Duodenal mucosa (tissue), 2 donors: ENCODE measurements at regions not wholly inside any gene's neighbourhood (a gene's known extent, or its start where the extent isn't known, plus 50 kb on each side); places are given as distances from the start of the nearest gene placed in this dataset.

Source experiments
- H3K27ac ChIP-seq: one replicate; pipeline ENCODE4 v1.7.0; 2013; ENCODE audit warnings: low read depth, low read length
- H3K27me3 ChIP-seq, 2 donors: one replicate each; pipeline ENCODE4 v1.7.0; 2013; ENCODE audit warnings: low read length in 2 of 2, control low read depth in 1 of 2; ENCODE audit not compliant: insufficient read depth in 2 of 2, control insufficient read depth in 1 of 2
- H3K36me3 ChIP-seq, 2 donors: one replicate each; pipeline ENCODE4 v1.7.0; 2013; ENCODE audit warnings: low read length in 2 of 2, control low read depth in 1 of 2; ENCODE audit not compliant: insufficient read depth in 2 of 2, control insufficient read depth in 1 of 2
- H3K4me1 ChIP-seq, 2 donors: one replicate each; pipeline ENCODE4 v1.7.0; 2013; ENCODE audit warnings: low read length in 2 of 2, control low read depth in 1 of 2; ENCODE audit not compliant: insufficient read depth in 2 of 2, control insufficient read depth in 1 of 2
- H3K4me3 ChIP-seq, 2 donors: one replicate each; pipeline ENCODE4 v1.7.0; 2013; ENCODE audit warnings: low read length in 2 of 2, low read depth in 1 of 2
- H3K9ac ChIP-seq, 2 donors: one replicate each; pipeline ENCODE4 v1.7.0; 2013; ENCODE audit warnings: low read length in 2 of 2, low read depth in 1 of 2
- H3K9me3 ChIP-seq, 2 donors: one replicate each; pipeline ENCODE4 v1.7.0; 2013; ENCODE audit warnings: low read length in 2 of 2, control low read depth in 1 of 2; ENCODE audit not compliant: control insufficient read depth in 1 of 2

DNA sequence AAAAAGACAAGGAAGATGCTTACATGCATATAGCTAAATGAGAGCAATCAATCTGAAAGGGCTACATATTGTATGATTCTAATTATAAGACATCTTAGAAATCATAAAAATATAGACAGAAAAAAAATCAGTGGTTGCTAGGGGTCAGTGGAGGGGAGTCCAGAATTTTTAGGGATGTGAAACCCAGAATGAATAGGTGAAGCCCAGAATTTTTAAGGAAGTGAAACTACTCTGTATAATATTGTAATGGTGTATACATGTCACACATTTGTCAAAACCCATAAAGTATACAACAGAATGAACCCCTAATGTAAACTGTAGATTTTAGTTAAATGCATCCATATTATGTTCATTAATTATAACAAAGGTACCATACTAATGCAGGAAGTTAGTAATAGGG is 713.2 kb downstream of the FLRT2 start:
- Histone ChIP-seq H3K9ac (no peak overlapping the region), H3K36me3 (no peaks in the 10 kb centered on the region), H3K4me1 (no peaks in the 10 kb centered on the region), H3K27me3 (no peaks in the 10 kb centered on the region), H3K9me3 (peaks cover 0 to 4% of the 10 kb centered on the region in 2 donors), H3K27ac (no peak overlapping the region), H3K4me3 (no peak overlapping the region)

DNA sequence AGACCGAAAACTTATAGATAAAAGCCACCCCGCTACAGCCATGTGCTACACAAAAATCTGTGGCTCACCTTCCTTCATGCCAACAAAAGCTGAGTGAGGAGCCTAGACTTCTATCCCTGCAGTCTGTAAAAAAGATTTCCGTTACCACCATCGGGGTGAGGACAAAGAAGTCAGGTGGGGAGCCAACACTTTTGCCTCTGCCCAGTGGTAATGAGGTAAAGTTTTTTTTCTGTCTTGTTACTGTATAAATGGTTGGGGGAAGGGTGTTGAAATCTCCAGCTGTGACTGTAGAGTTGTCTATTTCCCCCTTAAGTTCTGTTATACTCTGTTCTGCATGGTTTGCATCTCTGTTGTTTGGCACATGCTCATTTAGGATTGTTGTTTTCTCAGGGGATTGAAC is 707.8 kb downstream of the FLRT2 start:
- H3K4me1 ChIP-seq, result no peaks in the 10 kb centered on the region
- no peak overlapping the region for H3K9ac ChIP-seq
- no peaks in the 10 kb centered on the region for H3K27me3 ChIP-seq
- H3K9me3 ChIP-seq, result peaks cover 0 to 6% of the 10 kb centered on the region in 2 donors
- no peak overlapping the region for H3K27ac ChIP-seq
- H3K36me3 ChIP-seq, result no peaks in the 10 kb centered on the region
- H3K4me3 ChIP-seq, result no peak overlapping the region

DNA sequence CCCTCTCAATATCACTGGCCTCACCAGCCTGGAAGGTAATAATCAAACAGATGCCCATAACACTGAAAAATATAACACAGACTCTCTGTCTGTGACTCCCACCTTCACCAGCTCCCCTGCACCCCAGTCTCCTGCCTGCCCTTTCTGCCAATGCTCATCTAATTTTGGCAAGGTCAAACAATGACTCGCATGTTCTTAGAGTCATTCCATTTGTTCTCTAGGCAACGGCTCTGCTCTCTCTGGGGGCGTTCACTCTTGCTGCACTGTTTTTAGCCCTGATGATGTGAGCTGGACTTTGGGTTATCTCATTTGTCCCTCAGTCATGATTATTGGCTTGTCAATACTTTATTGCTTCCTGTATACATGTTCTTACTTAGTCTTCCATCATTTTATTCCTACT is 691.8 kb downstream of the FLRT2 start:
- Histone ChIP-seq H3K9me3 (no peaks in the 10 kb centered on the region), H3K9ac (no peak overlapping the region)

DNA sequence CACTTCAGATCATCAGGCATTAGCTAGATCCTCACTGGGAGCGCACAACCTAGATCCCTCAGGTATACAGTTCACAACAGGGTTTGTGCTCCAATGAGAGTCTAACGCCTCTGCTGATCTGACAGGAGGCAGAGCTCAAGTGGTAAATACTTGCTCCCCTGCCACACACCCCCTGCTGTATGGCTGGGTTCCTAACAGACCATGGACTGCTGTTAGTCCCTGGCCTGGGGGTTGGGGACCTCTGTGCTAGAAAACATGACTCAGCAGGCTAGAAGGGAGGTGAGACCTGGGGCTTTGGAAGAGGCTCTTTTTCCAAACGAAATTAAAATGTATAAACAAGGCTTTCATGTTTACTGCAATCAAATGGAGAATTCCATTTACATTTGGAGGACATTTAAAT is 691.1 kb downstream of the FLRT2 start:
- Histone ChIP-seq H3K4me3 (no peak overlapping the region), H3K4me1 (no peaks in the 10 kb centered on the region), H3K27me3 (no peaks in the 10 kb centered on the region), H3K9me3 (peaks cover 0 to 5% of the 10 kb centered on the region in 2 donors), H3K36me3 (no peaks in the 10 kb centered on the region), H3K27ac (no peak overlapping the region), H3K9ac (no peak overlapping the region)

More for the DNA sequence above, 691.8 kb downstream of the FLRT2 start:
- Histone ChIP-seq H3K27ac (no peak overlapping the region), H3K4me1 (no peaks in the 10 kb centered on the region), H3K4me3 (no peak overlapping the region), H3K36me3 (no peaks in the 10 kb centered on the region), H3K27me3 (no peaks in the 10 kb centered on the region)

DNA sequence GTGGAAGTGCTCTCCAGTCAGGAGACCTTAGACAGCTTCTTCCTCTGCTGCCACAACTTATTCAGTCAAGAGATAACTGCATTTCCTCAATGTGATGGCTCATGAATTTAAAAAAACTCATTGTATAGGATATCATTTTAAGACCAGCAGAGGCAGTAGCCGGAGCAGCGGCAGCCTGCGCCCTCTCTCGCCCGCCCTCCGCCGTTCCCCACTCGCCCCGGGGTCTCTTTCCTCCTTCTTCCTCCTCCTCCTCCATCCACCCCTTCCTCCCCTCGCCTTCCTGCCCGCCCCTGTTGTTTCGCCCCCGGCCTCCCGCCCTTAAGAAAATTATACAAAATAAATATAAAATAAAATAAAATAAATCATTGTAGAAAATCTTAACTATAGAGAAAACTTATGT is 687.6 kb downstream of the FLRT2 start:
- Histone ChIP-seq H3K27ac (no peak overlapping the region), H3K4me3 (no peak overlapping the region), H3K9ac (no peak overlapping the region), H3K4me1 (no peaks in the 10 kb centered on the region), H3K36me3 (no peaks in the 10 kb centered on the region), H3K27me3 (no peaks in the 10 kb centered on the region), H3K9me3 (peaks cover 0 to 5% of the 10 kb centered on the region in 2 donors)

DNA sequence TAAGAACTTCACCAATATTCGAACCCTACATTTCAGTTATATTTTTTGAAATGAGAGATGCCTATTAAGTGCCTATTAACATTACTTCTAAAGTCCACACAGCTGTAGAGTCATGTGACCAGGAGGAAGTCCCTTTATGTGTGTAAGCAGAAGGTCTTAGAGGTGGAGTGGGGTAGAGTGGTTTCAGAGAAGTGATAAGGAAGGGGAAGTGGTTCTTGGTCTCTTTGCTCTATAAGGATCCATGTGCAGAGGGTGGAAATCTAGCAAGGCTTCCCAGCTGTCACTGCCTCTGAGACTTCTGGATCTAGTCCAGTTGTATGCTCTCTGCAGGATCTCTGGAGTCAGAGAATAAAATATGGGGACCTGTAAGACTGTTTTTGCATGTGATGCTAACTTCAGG is 673.9 kb downstream of the FLRT2 start:
- no peaks in the 10 kb centered on the region for H3K36me3 ChIP-seq
- no peak overlapping the region for H3K27ac ChIP-seq

DNA sequence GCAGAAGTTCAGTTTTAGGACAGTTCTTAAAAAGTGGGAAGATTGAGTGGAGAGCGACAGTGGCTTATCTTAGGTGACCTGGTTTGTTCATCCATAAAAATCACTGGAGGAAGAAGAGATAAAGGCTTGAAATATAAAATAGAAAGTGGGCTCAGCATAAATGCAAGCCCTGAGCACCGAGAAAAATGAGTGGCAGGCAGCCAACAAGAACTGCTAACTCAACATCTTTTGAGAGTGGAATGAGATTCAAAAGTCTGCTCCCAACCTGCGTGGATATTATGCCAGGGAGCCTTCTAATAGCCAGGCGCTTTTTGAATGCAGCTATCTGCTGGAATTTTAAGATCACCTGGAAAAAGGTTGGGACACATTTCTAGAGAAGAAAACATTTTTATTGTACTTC is 666.5 kb downstream of the FLRT2 start:
- no peaks in the 10 kb centered on the region for H3K36me3 ChIP-seq
- no peaks in the 10 kb centered on the region for H3K4me1 ChIP-seq
- peaks cover 3 to 5% of the 10 kb centered on the region in 2 donors for H3K9me3 ChIP-seq
- H3K27ac ChIP-seq, result no peak overlapping the region
- H3K4me3 ChIP-seq, result no peak overlapping the region
- no peak overlapping the region for H3K9ac ChIP-seq
- no peaks in the 10 kb centered on the region for H3K27me3 ChIP-seq

More for the DNA sequence above, 673.9 kb downstream of the FLRT2 start:
- Histone ChIP-seq H3K4me3 (no peak overlapping the region), H3K4me1 (no peaks in the 10 kb centered on the region), H3K9me3 (peaks cover 0 to 3% of the 10 kb centered on the region in 2 donors), H3K9ac (no peak overlapping the region), H3K27me3 (no peaks in the 10 kb centered on the region)

DNA sequence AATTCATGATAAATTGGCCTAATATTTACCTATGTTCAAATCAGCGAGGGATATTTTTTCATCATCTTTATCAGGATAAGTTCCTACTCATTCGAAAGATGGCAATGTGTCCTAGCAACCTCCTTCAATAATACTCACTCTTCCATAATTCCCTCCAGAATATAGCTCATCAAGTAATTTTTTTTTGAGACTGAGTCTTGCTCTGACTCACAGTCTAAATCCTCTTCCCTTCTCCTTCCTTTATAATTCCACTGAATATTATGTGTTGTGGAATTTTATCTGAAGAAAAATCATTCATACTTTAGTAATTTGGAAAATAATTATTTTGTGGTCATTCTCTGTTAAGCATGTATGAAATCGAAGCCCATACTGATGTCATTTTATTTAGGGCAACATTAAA is 663.8 kb downstream of the FLRT2 start:
- Histone ChIP-seq H3K4me3 (no peak overlapping the region), H3K4me1 (no peaks in the 10 kb centered on the region), H3K9ac (no peak overlapping the region), H3K27me3 (no peaks in the 10 kb centered on the region), H3K27ac (no peak overlapping the region), H3K9me3 (peaks cover 6 to 10% of the 10 kb centered on the region in 2 donors), H3K36me3 (no peaks in the 10 kb centered on the region)

DNA sequence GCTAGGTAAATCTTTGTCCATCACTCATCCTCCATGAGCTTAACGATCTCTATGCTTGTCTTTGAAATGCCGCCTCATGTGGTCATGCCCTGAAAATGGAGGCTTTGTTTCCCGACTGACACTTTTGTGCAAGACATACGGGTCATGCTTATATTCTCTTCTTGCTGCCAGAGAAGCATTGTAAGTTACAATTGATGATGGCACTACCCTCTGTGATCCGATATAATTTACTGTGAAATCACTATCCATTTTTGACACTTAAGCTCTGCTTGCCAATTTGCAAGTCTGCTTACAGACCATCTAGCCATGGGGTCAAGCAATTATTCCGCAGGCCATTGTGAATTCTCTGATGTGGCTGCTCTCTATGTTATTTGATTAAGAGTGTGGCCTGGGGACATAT is 650.0 kb downstream of the FLRT2 start:
- no peaks in the 10 kb centered on the region for H3K36me3 ChIP-seq
- H3K4me3 ChIP-seq, result no peak overlapping the region
- H3K27me3 ChIP-seq, result no peaks in the 10 kb centered on the region
- peaks cover 9 to 11% of the 10 kb centered on the region in 2 donors for H3K9me3 ChIP-seq
- no peak overlapping the region for H3K9ac ChIP-seq
- H3K4me1 ChIP-seq, result no peaks in the 10 kb centered on the region
- H3K27ac ChIP-seq, result no peak overlapping the region

DNA sequence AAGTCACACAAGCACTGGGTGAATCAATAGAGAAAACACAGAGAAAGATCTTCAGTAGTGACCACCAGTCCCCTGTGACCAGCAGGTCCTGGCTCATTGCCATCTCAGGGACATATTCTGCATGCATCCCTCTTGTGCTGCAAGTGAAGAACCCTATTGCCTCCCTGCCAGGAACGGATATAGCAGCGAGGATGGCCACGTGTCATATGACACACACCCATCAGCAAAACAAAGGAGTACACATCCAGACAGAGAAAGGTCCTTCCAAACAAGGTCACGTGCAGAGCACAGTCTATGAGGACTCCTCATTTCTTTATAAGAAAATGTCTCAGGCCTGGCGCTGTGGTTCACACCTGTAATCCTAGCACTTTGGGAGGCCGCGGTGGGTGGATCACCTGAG is 638.4 kb downstream of the FLRT2 start:
- Histone ChIP-seq H3K9ac (no peak overlapping the region), H3K4me3 (no peak overlapping the region), H3K27me3 (no peaks in the 10 kb centered on the region), H3K9me3 (peaks cover 8 to 11% of the 10 kb centered on the region in 2 donors), H3K27ac (no peak overlapping the region), H3K36me3 (no peaks in the 10 kb centered on the region), H3K4me1 (no peaks in the 10 kb centered on the region)

DNA sequence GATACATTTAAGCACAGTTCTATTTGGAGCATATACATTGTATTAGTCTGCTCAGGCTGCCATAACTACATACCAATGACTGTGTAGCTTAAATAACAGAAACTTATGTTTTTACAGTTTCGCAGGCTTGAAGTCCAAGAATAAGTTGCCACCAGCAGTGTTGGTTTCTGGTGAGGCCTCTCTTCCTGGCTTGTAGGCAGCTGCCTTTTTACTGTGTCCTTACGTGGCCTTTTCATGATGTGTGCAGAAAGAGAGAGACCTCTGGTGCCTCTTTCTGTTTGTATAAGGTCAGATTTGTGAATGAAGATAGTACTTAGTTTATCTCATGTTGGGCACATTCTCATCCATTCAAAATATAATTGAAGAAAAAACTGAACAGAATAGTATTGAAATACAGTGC is 636.6 kb downstream of the FLRT2 start:
- no peak overlapping the region for H3K27ac ChIP-seq
- H3K36me3 ChIP-seq, result no peaks in the 10 kb centered on the region
- H3K9ac ChIP-seq, result no peak overlapping the region
- H3K27me3 ChIP-seq, result no peaks in the 10 kb centered on the region
- H3K4me1 ChIP-seq, result no peaks in the 10 kb centered on the region
- H3K9me3 ChIP-seq, result peaks cover 8 to 11% of the 10 kb centered on the region in 2 donors
- H3K4me3 ChIP-seq, result no peak overlapping the region
